ENCODE measurements at regions not wholly inside any gene's neighbourhood (a gene's known extent, or its start where the extent isn't known, plus 50 kb on each side); places are given as distances from the start of the nearest gene placed in this dataset.

- CTCF ChIA-PET, result no interaction called here
- no peaks in the 10 kb centered on the region for H3K27me3 Mint-ChIP-seq (ENCODE audit: unreplicated experiment)
- DNase-seq, result no peak
- no peak for TF ChIP-seq CTCF (IDR thresholded peaks at IDR 0.05; ENCODE audit: unreplicated experiment)
- H3K4me1 Mint-ChIP-seq (ENCODE audit: low read depth, unreplicated experiment), result peaks cover 10% of the 10 kb centered on the region
- no peak overlapping the region for H3K4me3 Mint-ChIP-seq (ENCODE audit: low read depth, unreplicated experiment)
- BruUV-seq (replicated peaks), result no TSS peak
- no peak overlapping the region for H3K27ac Mint-ChIP-seq (ENCODE audit: unreplicated experiment)
- no peaks in the 10 kb centered on the region for H3K36me3 Mint-ChIP-seq (ENCODE audit: insufficient read depth, unreplicated experiment)
- H3K9me3 Mint-ChIP-seq (ENCODE audit: low read depth, unreplicated experiment), result no peaks in the 10 kb centered on the region
- intact Hi-C loops (cut with micrococcal nuclease; ENCODE audit: unreplicated experiment), result no loop called here
Observed at GRCh38 chr1:81327743-81328142, 473.0 kb upstream of the ADGRL2 start.

- intact Hi-C loops (cut with micrococcal nuclease; ENCODE audit: unreplicated experiment), result no loop called here
- H3K36me3 Mint-ChIP-seq (ENCODE audit: insufficient read depth, unreplicated experiment), result no peaks in the 10 kb centered on the region
Observed at GRCh38 chr1:81327103-81327710, 473.5 kb upstream of the ADGRL2 start.

GRCh38 chr1:81326212-81326611 is 474.5 kb upstream of the ADGRL2 start:
- Mint-ChIP-seq H3K27ac (ENCODE audit: unreplicated experiment) (no peak overlapping the region), H3K36me3 (ENCODE audit: insufficient read depth, unreplicated experiment) (no peaks in the 10 kb centered on the region), H3K27me3 (ENCODE audit: unreplicated experiment) (no peaks in the 10 kb centered on the region), H3K9me3 (ENCODE audit: low read depth, unreplicated experiment) (no peaks in the 10 kb centered on the region), H3K4me1 (ENCODE audit: low read depth, unreplicated experiment) (peaks cover 10% of the 10 kb centered on the region), H3K4me3 (ENCODE audit: low read depth, unreplicated experiment) (no peak overlapping the region)
- BruUV-seq (replicated peaks), result no TSS peak
- CTCF ChIA-PET, result interaction anchor here (0.5 kb wide), 1 partner anchor 149 kb away, joined by 3 read pairs; no protein-coding TSS in a partner anchor
- no peak for DNase-seq
- no peak for TF ChIP-seq CTCF (IDR thresholded peaks at IDR 0.05; ENCODE audit: unreplicated experiment)
- intact Hi-C loops (cut with micrococcal nuclease; ENCODE audit: unreplicated experiment), result no loop called here

More at GRCh38 chr1:81327103-81327710, 473.5 kb upstream of the ADGRL2 start:
- CTCF ChIA-PET, result no interaction called here
- BruUV-seq (replicated peaks), result no TSS peak
- TF ChIP-seq CTCF (IDR thresholded peaks at IDR 0.05; ENCODE audit: unreplicated experiment), result no peak
- Mint-ChIP-seq H3K9me3 (ENCODE audit: low read depth, unreplicated experiment) (no peaks in the 10 kb centered on the region), H3K27me3 (ENCODE audit: unreplicated experiment) (no peaks in the 10 kb centered on the region), H3K4me3 (ENCODE audit: low read depth, unreplicated experiment) (no peak overlapping the region), H3K27ac (ENCODE audit: unreplicated experiment) (no peak overlapping the region), H3K4me1 (ENCODE audit: low read depth, unreplicated experiment) (peaks cover 10% of the 10 kb centered on the region)
- no peak for DNase-seq

GRCh38 chr1:81325397-81325796 is 475.3 kb upstream of the ADGRL2 start:
- TF ChIP-seq CTCF (IDR thresholded peaks at IDR 0.05; ENCODE audit: unreplicated experiment), result no peak
- no peaks in the 10 kb centered on the region for H3K36me3 Mint-ChIP-seq (ENCODE audit: insufficient read depth, unreplicated experiment)
- H3K27ac Mint-ChIP-seq (ENCODE audit: unreplicated experiment), result peak overlapping the region; percentile 21
- CTCF ChIA-PET, result no interaction called here
- no TSS peak for BruUV-seq (replicated peaks)
- intact Hi-C loops (cut with micrococcal nuclease; ENCODE audit: unreplicated experiment), result no loop called here
- no peaks in the 10 kb centered on the region for H3K9me3 Mint-ChIP-seq (ENCODE audit: low read depth, unreplicated experiment)
- no peak overlapping the region for H3K4me3 Mint-ChIP-seq (ENCODE audit: low read depth, unreplicated experiment)
- no peaks in the 10 kb centered on the region for H3K27me3 Mint-ChIP-seq (ENCODE audit: unreplicated experiment)
- DNase-seq, result peak; percentile 19
- H3K4me1 Mint-ChIP-seq (ENCODE audit: low read depth, unreplicated experiment), result peaks cover 10% of the 10 kb centered on the region
